H1 (cell line): ENCODE measurements at regions not wholly inside any gene's neighbourhood (a gene's known extent, or its start where the extent isn't known, plus 50 kb on each side); places are given as distances from the start of the nearest gene placed in this dataset.

ENCODE experiments used
- E2F6 ChIP-seq: IDR thresholded peaks from 2 replicates; pipeline ENCODE4 v1.6.1; 2012; ENCODE audit warnings: inconsistent platforms

- TF ChIP-seq E2F6, result no peak
Measured at GRCh38 chr20:53889411-53890148, 180.8 kb downstream of the BCAS1 start (continued).
